Esophagus muscularis mucosa (tissue), 4 donors: ENCODE measurements at regions not wholly inside any gene's neighbourhood (a gene's known extent, or its start where the extent isn't known, plus 50 kb on each side); places are given as distances from the start of the nearest gene placed in this dataset.

ENCODE experiments used
- EP300 ChIP-seq: sonication (generic); formaldehyde crosslinking; IDR thresholded peaks from one replicate; pipeline ENCODE4 v1.6.1; 2017; ENCODE audit warnings: antibody characterized with exemption
- POLR2A ChIP-seq: fragments of 450-650 bp; IDR thresholded peaks from one replicate; pipeline ENCODE4 v1.6.1; 2017; ENCODE audit warnings: antibody characterized with exemption, moderate library complexity, mild to moderate bottlenecking, low read depth
- POLR2AphosphoS5 ChIP-seq, 2 donors: sonication (generic); formaldehyde crosslinking; IDR thresholded peaks; one replicate each; pipeline ENCODE4 v1.6.1; 2017; ENCODE audit warnings: antibody characterized with exemption in 2 of 2
- TF ChIP-seq, protein P1 (sequence below), 3 experiments: fragments of 200-600 bp in 2 of 3; fragments of 450-650 bp in 1 of 3; sonication (generic) in 2 of 3; IDR thresholded peaks; one replicate each; pipeline ENCODE4 v1.5.1; 2017 to 2019; ENCODE audit warnings: antibody characterized with exemption in 3 of 3, mild to moderate bottlenecking in 2 of 3, moderate library complexity in 1 of 3

DNA sequence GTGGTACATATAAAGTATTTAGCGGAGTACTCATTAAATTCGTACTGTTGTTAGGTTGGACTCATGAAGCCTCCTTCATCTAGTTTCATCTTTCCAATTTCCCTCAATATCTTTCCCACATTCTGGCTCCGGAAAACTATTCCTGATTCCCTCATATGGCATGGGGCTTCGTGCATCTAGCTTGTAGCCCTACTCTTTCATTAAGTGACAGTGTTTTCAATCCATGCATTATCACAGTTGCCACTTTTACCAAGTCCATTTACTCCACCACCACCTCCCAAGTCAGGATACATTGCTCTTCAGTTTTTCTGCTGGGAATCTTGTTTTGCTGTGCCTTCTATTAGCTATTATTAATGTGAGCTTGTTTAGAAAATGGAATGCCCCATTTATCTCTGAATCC, 1032.1 kb upstream of the RBFOX1 start:
- TF ChIP-seq POLR2A (no peak), POLR2AphosphoS5 (IDR thresholded peaks at IDR 0.05) (no peak), EP300 (no peak)
- TF ChIP-seq, protein P1, sequence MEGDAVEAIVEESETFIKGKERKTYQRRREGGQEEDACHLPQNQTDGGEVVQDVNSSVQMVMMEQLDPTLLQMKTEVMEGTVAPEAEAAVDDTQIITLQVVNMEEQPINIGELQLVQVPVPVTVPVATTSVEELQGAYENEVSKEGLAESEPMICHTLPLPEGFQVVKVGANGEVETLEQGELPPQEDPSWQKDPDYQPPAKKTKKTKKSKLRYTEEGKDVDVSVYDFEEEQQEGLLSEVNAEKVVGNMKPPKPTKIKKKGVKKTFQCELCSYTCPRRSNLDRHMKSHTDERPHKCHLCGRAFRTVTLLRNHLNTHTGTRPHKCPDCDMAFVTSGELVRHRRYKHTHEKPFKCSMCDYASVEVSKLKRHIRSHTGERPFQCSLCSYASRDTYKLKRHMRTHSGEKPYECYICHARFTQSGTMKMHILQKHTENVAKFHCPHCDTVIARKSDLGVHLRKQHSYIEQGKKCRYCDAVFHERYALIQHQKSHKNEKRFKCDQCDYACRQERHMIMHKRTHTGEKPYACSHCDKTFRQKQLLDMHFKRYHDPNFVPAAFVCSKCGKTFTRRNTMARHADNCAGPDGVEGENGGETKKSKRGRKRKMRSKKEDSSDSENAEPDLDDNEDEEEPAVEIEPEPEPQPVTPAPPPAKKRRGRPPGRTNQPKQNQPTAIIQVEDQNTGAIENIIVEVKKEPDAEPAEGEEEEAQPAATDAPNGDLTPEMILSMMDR (IDR thresholded peaks at IDR 0.05) = no peak
